Trophoblast cell (in vitro differentiated cells and primary cell): ENCODE measurements at regions not wholly inside any gene's neighbourhood (a gene's known extent, or its start where the extent isn't known, plus 50 kb on each side); places are given as distances from the start of the nearest gene placed in this dataset.

Source experiments
- DNase-seq, 2 donors: peaks; one replicate each; pipeline ENCODE4 v3.0.0-alpha.2; 2016
- H2AFZ ChIP-seq: 2 replicates; pipeline ENCODE4 v1.6.1; 2013; ENCODE audit warnings: low read length, moderate library complexity, mild to moderate bottlenecking; ENCODE audit not compliant: insufficient read depth, poor library complexity
- H2AK5ac ChIP-seq: 2 replicates; pipeline ENCODE4 v1.6.1; 2013; ENCODE audit warnings: mild to moderate bottlenecking, low read length
- H2BK120ac ChIP-seq: 2 replicates; pipeline ENCODE4 v1.6.1; 2013; ENCODE audit warnings: low read length, mild to moderate bottlenecking, moderate library complexity; ENCODE audit not compliant: insufficient read depth, poor library complexity
- H2BK12ac ChIP-seq: 2 replicates; pipeline ENCODE4 v1.6.1; 2013; ENCODE audit warnings: mild to moderate bottlenecking, low read length, moderate library complexity
- H2BK5ac ChIP-seq: 2 replicates; pipeline ENCODE4 v1.6.1; 2013; ENCODE audit warnings: low read length, low read depth, moderate library complexity, mild to moderate bottlenecking; ENCODE audit not compliant: poor library complexity
- H3K14ac ChIP-seq: 2 replicates; pipeline ENCODE4 v1.6.1; 2013; ENCODE audit warnings: mild to moderate bottlenecking, low read length
- H3K18ac ChIP-seq: 2 replicates; pipeline ENCODE4 v1.6.1; 2013; ENCODE audit warnings: mild to moderate bottlenecking, low read length
- H3K23ac ChIP-seq: 2 replicates; pipeline ENCODE4 v1.6.1; 2013; ENCODE audit warnings: low read length
- H3K27ac ChIP-seq: 2 replicates; pipeline ENCODE4 v1.5.1; 2013; ENCODE audit warnings: low read depth, mild to moderate bottlenecking, inconsistent platforms, low read length, moderate library complexity
- H3K27me3 ChIP-seq: 2 replicates; pipeline ENCODE4 v1.6.1; 2013; ENCODE audit warnings: inconsistent platforms, mild to moderate bottlenecking, low read length, moderate library complexity; ENCODE audit not compliant: insufficient read depth
- H3K36me3 ChIP-seq, 2 experiments: 1 replicate in 1 of 2; 2 replicates in 1 of 2; pipeline ENCODE4 v1.6.1; 2013; ENCODE audit warnings: low read length in 2 of 2, mild to moderate bottlenecking in 2 of 2, moderate library complexity in 1 of 2; ENCODE audit not compliant: insufficient read depth in 2 of 2, control insufficient read depth in 1 of 2
- H3K4ac ChIP-seq: 2 replicates; pipeline ENCODE4 v1.6.1; 2013; ENCODE audit warnings: low read depth, mild to moderate bottlenecking, low read length, moderate library complexity
- H3K4me1 ChIP-seq, 2 experiments: 1 replicate in 1 of 2; 2 replicates in 1 of 2; pipeline ENCODE4 v1.6.1; 2013; ENCODE audit warnings: low read length in 2 of 2, mild to moderate bottlenecking in 2 of 2, moderate library complexity in 1 of 2; ENCODE audit not compliant: insufficient read depth in 2 of 2, control insufficient read depth in 1 of 2
- H3K4me2 ChIP-seq: 2 replicates; pipeline ENCODE4 v1.6.1; 2013; ENCODE audit warnings: inconsistent platforms, mild to moderate bottlenecking, low read length, moderate library complexity
- H3K4me3 ChIP-seq: 2 replicates; pipeline ENCODE4 v1.5.1; 2013; ENCODE audit warnings: mild to moderate bottlenecking, low read depth, low read length, inconsistent platforms
- H3K79me1 ChIP-seq: one replicate; pipeline ENCODE4 v1.6.1; 2013; ENCODE audit warnings: low read length
- H3K79me2 ChIP-seq: 2 replicates; pipeline ENCODE4 v1.6.1; 2013; ENCODE audit warnings: low read length, mild to moderate bottlenecking; ENCODE audit not compliant: control insufficient read depth, insufficient read depth, poor library complexity
- H3K9ac ChIP-seq: 2 replicates; pipeline ENCODE4 v1.6.1; 2013; ENCODE audit warnings: mild to moderate bottlenecking, low read length
- H3K9me3 ChIP-seq: 2 replicates; pipeline ENCODE4 v1.6.1; 2013; ENCODE audit warnings: low read depth, mild to moderate bottlenecking, control low read depth, inconsistent platforms, low read length; ENCODE audit not compliant: insufficient read depth
- H4K12ac ChIP-seq: 2 replicates; pipeline ENCODE4 v1.6.1; 2013; ENCODE audit warnings: low read depth, mild to moderate bottlenecking, low read length, moderate library complexity
- H4K8ac ChIP-seq: 2 replicates; pipeline ENCODE4 v1.6.1; 2013; ENCODE audit warnings: low read depth, mild to moderate bottlenecking, low read length, moderate library complexity
- H4K91ac ChIP-seq: one replicate; pipeline ENCODE4 v1.6.1; 2013; ENCODE audit warnings: low read depth, mild to moderate bottlenecking, low read length, moderate library complexity
- WGBS: extraction: QIAGEN DNeasy Blood & Tissue Kit; methylation state at CpG from one replicate; pipeline ENCODE4 v1.1.7; 2013; ENCODE audit warnings: missing lambda C conversion rate; ENCODE audit not compliant: insufficient read length, insufficient coverage; ENCODE audit errors: extremely low coverage; 5-methylcytosine and 5-hydroxymethylcytosine counted together

DNA sequence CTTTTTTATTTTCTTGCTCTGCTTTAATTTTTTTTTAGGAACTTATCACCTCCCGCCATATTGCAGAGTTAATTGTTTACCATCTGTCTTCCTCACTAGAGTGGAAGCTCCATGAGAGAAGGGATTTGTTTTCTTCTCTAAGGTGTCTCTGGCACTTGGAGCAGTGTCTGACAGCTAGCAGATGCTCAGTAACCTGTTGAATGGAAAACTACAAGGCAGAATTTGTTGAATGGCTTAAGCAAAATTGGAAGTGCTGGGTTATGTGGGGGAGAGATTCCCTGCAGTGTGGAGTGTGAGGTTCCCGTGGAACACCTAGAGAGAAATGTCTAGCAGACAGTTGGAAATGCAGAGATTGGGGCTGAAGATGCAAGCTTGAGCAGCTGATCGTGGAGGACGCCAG, 59.5 kb upstream of the PARP1 start:
- Histone ChIP-seq H3K4me1 (no peaks in the 10 kb centered on the region), H2BK120ac (no peak overlapping the region), H3K4me2 (no peak overlapping the region), H3K79me2 (no peaks in the 10 kb centered on the region), H3K9ac (no peak overlapping the region), H3K14ac (no peak overlapping the region), H4K8ac (no peak overlapping the region), H2AK5ac (no peak overlapping the region), H2BK5ac (no peak overlapping the region), H3K36me3 (no peaks in the 10 kb centered on the region), H3K79me1 (no peaks in the 10 kb centered on the region), H3K9me3 (peaks cover 7% of the 10 kb centered on the region), H3K27me3 (no peaks in the 10 kb centered on the region), H4K12ac (no peak overlapping the region), H2BK12ac (no peak overlapping the region), H3K23ac (no peak overlapping the region), H3K18ac (no peak overlapping the region), H3K4ac (no peak overlapping the region), H2AFZ (no peak overlapping the region), H4K91ac (no peak overlapping the region), H3K27ac (no peak overlapping the region), H3K4me3 (no peak overlapping the region)
- no peak for DNase-seq
- no CpG with 5 or more reads among the region's 4 CpGs for WGBS

DNA sequence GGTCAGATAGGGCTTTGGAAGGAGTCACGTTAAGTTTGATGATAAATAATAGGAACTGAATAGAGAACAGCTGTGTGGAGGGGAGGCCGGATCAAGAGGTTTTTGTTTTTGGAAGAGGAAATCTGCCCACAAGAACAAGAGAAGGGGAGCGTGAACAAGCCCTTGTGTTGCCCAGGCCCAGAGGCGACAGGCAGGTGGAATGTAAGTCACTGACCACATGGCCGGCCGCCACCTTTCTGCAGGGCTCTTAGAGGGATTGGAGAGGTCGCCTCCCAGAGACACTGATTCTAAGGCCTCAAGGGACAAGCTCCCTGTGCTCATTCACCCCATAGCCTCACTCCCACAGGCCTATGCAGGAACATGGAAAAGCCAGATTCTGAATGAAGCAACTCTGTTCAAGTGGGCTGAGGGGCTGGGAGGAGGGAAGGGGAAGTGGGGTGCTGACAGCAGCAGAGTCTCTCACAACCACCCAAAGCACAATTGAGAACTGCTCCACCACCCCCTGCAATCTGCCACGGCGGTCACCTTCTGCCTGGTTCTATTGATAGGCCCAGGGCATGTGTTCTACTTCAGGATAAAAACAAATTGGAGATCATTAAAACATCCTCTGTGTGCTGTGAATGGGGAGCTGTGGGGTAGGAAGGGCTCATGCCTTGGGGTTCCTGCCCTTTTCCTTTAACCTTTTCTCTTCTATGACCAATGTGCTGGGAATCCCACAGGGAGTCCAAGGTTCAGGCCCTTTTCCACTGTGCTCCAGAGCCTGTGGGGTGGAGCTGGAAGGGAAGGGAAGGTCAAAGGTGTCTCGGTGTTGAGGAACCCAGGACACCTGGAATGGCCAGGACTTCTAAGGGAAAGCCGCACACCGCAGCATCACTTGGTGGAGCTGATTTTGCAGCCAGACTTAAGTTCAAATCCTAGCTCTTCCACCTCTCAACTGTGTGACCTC, 63.3 kb upstream of the PARP1 start:
- no peak overlapping the region for H3K4ac ChIP-seq
- no peaks in the 10 kb centered on the region for H3K4me1 ChIP-seq
- no peaks in the 10 kb centered on the region for H3K27me3 ChIP-seq
- H3K9ac ChIP-seq = no peak overlapping the region
- H3K79me2 ChIP-seq = no peaks in the 10 kb centered on the region
- no peak for DNase-seq
- no peak overlapping the region for H3K18ac ChIP-seq
- H3K36me3 ChIP-seq = no peaks in the 10 kb centered on the region
- no peak overlapping the region for H2BK5ac ChIP-seq
- H2BK120ac ChIP-seq = no peak overlapping the region
- H2AK5ac ChIP-seq = no peak overlapping the region
- no peak overlapping the region for H4K12ac ChIP-seq
- no peak overlapping the region for H2AFZ ChIP-seq
- no CpG with 5 or more reads among the region's 12 CpGs for WGBS
- no peak overlapping the region for H3K4me3 ChIP-seq
- no peak overlapping the region for H3K14ac ChIP-seq
- H3K23ac ChIP-seq = no peak overlapping the region
- peaks cover 2% of the 10 kb centered on the region for H3K9me3 ChIP-seq
- no peak overlapping the region for H4K8ac ChIP-seq
- no peak overlapping the region for H3K27ac ChIP-seq
- no peak overlapping the region for H2BK12ac ChIP-seq
- H4K91ac ChIP-seq = no peak overlapping the region
- H3K4me2 ChIP-seq = no peak overlapping the region
- no peaks in the 10 kb centered on the region for H3K79me1 ChIP-seq

DNA sequence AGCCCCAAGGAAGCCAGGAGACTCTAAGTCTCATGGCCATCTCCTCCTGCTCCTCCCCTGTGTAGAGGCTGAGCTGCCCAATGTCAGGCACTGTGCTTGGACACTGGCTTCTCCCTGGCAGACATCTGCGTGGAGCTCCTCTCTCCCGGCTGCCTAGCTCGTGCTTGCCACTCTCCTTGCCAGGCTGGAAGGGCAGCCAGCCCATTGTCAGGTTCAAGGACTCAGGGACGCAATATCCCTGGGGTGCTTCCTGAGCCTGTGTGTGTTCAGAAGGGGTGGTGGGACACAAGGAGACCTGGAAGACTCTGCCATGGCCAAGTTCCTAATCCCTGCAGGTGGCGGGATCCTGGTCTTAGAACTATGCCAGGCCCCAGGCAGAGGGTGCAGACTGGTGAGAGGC, 65.4 kb upstream of the PARP1 start:
- no peak overlapping the region for H2AFZ ChIP-seq
- H3K27me3 ChIP-seq = no peaks in the 10 kb centered on the region
- DNase-seq = no peak
- no peak overlapping the region for H4K8ac ChIP-seq
- H3K36me3 ChIP-seq = no peaks in the 10 kb centered on the region
- peaks cover 2% of the 10 kb centered on the region for H3K9me3 ChIP-seq
- no peaks in the 10 kb centered on the region for H3K79me1 ChIP-seq
- H3K79me2 ChIP-seq = no peaks in the 10 kb centered on the region
- WGBS = no CpG with 5 or more reads among the region's 5 CpGs
- H3K9ac ChIP-seq = no peak overlapping the region
- no peak overlapping the region for H3K27ac ChIP-seq
- H4K12ac ChIP-seq = no peak overlapping the region
- no peaks in the 10 kb centered on the region for H3K4me1 ChIP-seq
- no peak overlapping the region for H3K18ac ChIP-seq
- H2BK12ac ChIP-seq = no peak overlapping the region
- H3K14ac ChIP-seq = no peak overlapping the region
- no peak overlapping the region for H2BK5ac ChIP-seq
- H2AK5ac ChIP-seq = no peak overlapping the region
- H3K4ac ChIP-seq = no peak overlapping the region
- no peak overlapping the region for H3K4me3 ChIP-seq
- H3K4me2 ChIP-seq = no peak overlapping the region
- H3K23ac ChIP-seq = no peak overlapping the region
- no peak overlapping the region for H2BK120ac ChIP-seq
- H4K91ac ChIP-seq = no peak overlapping the region

DNA sequence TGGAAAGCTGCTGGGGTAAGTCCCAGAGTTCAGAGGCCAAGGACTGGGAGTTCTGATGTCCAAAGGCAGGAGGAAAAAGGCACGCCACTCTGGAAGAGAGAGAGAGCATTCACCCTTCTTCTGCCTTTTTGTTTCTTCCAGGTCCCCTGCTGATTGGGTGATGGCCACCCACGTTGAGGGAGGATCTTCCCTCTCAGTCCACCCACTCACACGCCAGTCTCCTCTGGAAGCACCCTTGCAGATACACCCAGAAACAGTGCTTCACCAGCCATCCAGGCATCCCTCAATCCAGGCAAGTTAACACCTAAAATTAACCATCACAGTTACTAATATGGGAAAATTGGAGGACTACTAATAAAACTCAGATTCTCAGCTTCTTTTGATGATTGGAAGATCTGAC, 66.1 kb upstream of the PARP1 start:
- no peak overlapping the region for H4K91ac ChIP-seq
- peaks cover 2% of the 10 kb centered on the region for H3K9me3 ChIP-seq
- WGBS = no CpG with 5 or more reads among the region's 3 CpGs
- no peak overlapping the region for H4K8ac ChIP-seq
- H3K14ac ChIP-seq = no peak overlapping the region
- no peak overlapping the region for H3K4me3 ChIP-seq
- H3K79me1 ChIP-seq = no peaks in the 10 kb centered on the region
- no peak overlapping the region for H3K9ac ChIP-seq
- H3K36me3 ChIP-seq = no peaks in the 10 kb centered on the region
- H3K23ac ChIP-seq = no peak overlapping the region
- H3K18ac ChIP-seq = no peak overlapping the region
- H3K4me2 ChIP-seq = no peak overlapping the region
- H3K4me1 ChIP-seq = no peaks in the 10 kb centered on the region
- no peaks in the 10 kb centered on the region for H3K79me2 ChIP-seq
- no peak overlapping the region for H2BK12ac ChIP-seq
- no peak overlapping the region for H3K4ac ChIP-seq
- H2BK5ac ChIP-seq = no peak overlapping the region
- no peak for DNase-seq
- no peak overlapping the region for H2AK5ac ChIP-seq
- no peak overlapping the region for H2BK120ac ChIP-seq
- H3K27ac ChIP-seq = no peak overlapping the region
- H2AFZ ChIP-seq = no peak overlapping the region
- no peaks in the 10 kb centered on the region for H3K27me3 ChIP-seq
- no peak overlapping the region for H4K12ac ChIP-seq
